Astrocyte of the spinal cord (primary cell): ENCODE measurements at regions not wholly inside any gene's neighbourhood (a gene's known extent, or its start where the extent isn't known, plus 50 kb on each side); places are given as distances from the start of the nearest gene placed in this dataset.
"Not testable (repeated sequence)": the region's sequence is repeated elsewhere in the genome, so short reads cannot be mapped to it uniquely, and the experiment has no call there.

Experiments used
- DNase-seq: peaks from one replicate; pipeline ENCODE4 v3.0.0; 2011; ENCODE audit warnings: low read depth, low spot score
- H3K4me3 ChIP-seq: 2 replicates; pipeline ENCODE4 v1.5.1; 2011; ENCODE audit warnings: low read depth, mild to moderate bottlenecking, low read length, moderate library complexity
- in situ Hi-C: cut with HindIII; loops from 2 replicates; pipeline ENCODE4 v1.10.0; 2017; ENCODE audit warnings: low sequenced_read_pairs
- TF ChIP-seq, protein P1 (sequence below): IDR thresholded peaks from 2 replicates; pipeline ENCODE4 v1.5.1; 2012; ENCODE audit warnings: low read depth, mild to moderate bottlenecking, low read length, inconsistent platforms

DNA sequence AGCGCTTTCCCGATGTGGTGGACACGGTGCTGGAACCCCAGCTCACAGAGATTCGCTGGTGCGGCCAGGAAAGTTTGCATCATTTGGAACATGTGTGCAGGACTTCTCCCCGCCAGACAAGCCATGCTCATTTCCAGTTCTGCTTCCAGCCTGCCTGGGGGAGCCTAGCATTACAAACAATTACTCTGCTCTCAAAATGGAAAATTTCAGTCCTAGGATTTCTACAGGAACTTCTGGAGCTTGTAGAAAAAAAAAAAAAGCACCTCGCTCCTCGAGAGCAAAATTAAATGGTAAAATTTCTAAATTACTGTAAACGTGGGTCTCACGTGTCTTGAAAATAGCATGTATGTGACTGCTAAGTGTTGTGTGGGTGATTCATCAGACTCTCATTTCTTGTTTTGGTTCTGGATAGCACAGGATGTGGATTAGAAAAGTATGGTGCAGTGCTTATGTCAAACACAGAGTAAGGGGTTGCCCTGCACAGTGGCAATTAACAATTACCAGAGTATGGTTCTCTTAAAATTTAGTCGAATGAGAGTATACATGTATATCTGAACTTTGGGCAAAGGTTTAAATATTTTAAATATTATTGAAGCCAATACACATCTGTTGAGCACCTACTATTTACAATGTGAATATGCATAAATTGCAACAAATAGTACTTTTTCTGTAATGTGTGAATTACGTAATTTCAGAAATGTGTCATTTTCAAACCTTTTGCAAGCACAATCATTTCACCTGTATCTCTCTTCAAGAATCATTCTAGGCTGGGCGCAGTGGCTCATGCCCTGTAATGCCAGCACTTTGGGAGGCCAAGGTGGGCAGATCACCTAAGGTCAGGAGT, 61.8 kb upstream of the PTGFRN start:
- peak; percentile 70 for DNase-seq
- in situ Hi-C loops: no loop called here
- TF ChIP-seq, protein P1, sequence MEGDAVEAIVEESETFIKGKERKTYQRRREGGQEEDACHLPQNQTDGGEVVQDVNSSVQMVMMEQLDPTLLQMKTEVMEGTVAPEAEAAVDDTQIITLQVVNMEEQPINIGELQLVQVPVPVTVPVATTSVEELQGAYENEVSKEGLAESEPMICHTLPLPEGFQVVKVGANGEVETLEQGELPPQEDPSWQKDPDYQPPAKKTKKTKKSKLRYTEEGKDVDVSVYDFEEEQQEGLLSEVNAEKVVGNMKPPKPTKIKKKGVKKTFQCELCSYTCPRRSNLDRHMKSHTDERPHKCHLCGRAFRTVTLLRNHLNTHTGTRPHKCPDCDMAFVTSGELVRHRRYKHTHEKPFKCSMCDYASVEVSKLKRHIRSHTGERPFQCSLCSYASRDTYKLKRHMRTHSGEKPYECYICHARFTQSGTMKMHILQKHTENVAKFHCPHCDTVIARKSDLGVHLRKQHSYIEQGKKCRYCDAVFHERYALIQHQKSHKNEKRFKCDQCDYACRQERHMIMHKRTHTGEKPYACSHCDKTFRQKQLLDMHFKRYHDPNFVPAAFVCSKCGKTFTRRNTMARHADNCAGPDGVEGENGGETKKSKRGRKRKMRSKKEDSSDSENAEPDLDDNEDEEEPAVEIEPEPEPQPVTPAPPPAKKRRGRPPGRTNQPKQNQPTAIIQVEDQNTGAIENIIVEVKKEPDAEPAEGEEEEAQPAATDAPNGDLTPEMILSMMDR: no peak
- H3K4me3 ChIP-seq: no peak overlapping the region

DNA sequence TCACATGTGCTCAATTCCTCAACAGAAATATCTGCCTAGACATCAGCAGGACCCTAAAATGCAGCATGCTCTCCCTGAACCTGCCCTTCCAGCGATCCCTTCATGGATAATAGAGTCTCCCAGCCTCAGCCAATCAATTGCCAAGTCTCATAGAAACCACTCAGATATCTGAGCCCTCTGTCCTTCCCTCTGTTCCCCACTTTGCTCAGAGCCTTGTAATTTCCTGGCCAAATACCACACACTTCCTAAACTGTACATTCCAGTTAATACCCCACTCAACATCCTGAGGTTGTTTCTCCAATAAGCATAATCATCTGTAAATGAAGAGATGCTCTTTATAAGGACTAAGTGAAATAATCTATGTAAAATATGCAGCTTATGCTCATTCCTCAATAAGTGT, 59.3 kb upstream of the PTGFRN start:
- in situ Hi-C loops: no loop called here
- TF ChIP-seq, protein P1: no peak
- peak; percentile 37 for DNase-seq
- H3K4me3 ChIP-seq: no peak overlapping the region

DNA sequence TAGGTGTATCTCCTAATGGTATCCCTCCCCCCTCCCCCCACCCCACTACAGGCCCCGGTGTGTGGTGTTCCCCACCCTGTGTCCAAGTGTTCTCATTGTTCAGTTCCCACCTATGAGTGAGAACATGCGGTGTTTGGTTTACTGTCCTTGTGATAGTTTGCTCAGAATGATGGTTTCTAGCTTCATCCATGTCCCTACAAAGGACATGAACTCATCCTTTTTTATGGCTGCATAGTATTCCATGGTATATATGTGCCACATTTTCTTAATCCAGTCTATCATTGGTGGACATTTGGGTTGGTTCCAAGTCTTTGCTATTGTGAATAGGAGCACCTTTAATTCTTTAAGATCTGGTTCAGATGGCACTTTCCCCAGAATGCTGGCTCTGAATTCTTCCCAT, 58.5 kb upstream of the PTGFRN start:
- H3K4me3 ChIP-seq, in situ Hi-C loops, DNase-seq: not testable (repeated sequence)

DNA sequence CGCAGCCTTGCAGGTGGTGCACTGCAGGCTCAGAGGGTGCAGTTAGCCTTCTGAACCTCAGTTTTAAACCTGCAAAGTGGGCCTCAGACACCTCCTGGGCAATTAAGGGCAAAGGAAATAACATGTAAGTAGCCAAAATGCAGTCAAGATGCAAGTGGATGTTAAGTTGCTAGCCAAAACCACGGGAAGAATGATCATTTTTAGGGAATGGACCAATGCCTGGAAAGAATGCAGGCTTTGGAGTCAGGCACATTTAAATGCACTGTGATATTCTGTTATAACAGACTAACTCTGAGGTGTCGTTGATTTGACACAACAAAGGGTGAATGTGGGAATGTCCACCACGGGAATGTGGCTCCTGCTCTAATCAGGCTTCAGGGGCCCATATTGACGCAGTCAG, 57.9 kb upstream of the PTGFRN start:
- no peak for DNase-seq
- in situ Hi-C loops: no loop called here
- no peak overlapping the region for H3K4me3 ChIP-seq
- TF ChIP-seq, protein P1: no peak

DNA sequence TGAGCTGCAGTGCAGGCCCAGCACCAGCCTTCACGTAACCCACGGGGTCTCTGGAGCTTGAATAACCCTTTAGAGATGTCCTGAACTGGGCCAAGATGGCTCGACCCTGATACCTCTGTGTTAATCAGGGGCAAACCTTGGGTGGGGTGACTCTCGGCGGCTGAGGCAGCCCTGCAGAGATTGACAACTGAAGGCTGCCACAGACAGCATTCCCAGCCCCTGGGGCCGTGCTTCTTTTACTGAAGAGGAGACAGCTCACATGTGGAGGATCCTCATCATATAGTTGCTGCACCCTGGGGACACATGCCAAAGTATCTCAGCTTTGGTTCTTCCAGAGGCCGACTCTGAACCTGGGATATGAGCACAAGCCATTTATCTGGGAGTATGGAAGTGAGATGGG, 57.3 kb upstream of the PTGFRN start:
- DNase-seq: no peak
- TF ChIP-seq, protein P1: no peak
- no peak overlapping the region for H3K4me3 ChIP-seq
- in situ Hi-C loops: no loop called here

DNA sequence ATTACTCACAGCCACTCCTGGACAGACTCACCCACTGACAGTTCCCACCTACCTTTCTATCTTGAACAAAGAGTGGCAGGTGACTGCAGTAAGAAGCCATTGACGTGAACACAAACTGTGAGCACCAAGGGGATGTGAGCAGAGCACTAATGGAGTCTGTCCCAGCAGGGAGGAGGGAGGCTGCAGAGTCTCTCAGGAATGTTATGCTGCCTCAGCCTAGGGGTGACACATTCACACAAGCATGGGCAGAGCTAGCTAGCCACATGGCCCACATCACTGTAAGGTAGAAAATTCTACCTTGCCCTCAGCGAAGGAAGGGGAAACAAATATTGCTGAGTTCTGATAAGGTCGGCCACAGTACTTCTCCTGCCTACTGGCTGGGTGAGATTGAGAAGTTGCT, 56.8 kb upstream of the PTGFRN start:
- TF ChIP-seq, protein P1: no peak
- in situ Hi-C loops: no loop called here
- H3K4me3 ChIP-seq: no peak overlapping the region
- peak; percentile 73 for DNase-seq

DNA sequence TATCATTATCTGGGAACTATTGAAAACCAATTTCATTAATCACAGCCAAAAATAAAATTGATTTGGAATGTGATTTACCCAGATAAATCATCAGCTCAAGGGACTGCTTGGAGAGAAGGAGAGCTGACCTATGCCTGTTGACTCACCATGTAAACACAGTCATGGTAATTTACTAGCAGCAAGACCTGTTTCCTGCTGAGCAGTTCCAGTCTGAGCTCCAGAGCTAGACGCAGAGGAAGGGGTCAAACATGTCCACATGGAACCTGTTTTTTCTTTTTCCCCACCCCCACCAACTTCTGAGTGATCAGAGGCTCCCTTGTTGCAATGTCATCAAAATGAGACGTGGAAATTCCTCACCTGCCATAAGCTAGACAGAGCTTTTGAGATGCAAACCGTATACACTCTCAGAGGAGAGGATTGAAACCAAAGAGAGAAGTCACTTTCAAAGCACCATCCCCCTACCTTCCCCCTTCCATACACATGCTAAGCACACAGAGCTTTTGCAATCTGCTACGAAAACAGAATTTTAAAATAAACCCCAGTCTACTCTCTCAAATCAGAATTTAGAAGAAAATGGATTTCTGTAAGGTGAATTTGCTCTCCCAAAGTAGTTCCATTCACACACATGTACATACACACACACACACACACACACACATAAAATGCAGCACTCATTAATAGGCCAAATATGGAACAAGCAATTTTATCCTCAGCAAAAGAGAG, 55.9 kb upstream of the PTGFRN start:
- peak; percentile 94 for DNase-seq
- TF ChIP-seq, protein P1: no peak
- H3K4me3 ChIP-seq: no peak overlapping the region
- in situ Hi-C loops: no loop called here
